BLaER1 treated with 17β-estradiol and CSF1 and Interleukin-3, amounts not matched to agents 10 nM and 100 nM (cell line): ENCODE measurements at regions not wholly inside any gene's neighbourhood (a gene's known extent, or its start where the extent isn't known, plus 50 kb on each side); places are given as distances from the start of the nearest gene placed in this dataset.
A peak's percentile ranks its signal among the peaks of the same experiment; 100 is the strongest.

Experiments used
- H3K27ac ChIP-seq, 11 experiments: shearing (Covaris generic); formaldehyde crosslinking; 2 replicates each; pipeline ENCODE4 v1.8.1; 2022
- H3K27me3 ChIP-seq, 11 experiments: shearing (Covaris generic); formaldehyde crosslinking; 2 replicates each; pipeline ENCODE4 v1.8.1; 2022
- H3K36me3 ChIP-seq, 11 experiments: shearing (Covaris generic); formaldehyde crosslinking; 2 replicates each; pipeline ENCODE4 v1.8.1; 2022
- H3K4me1 ChIP-seq, 10 experiments: shearing (Covaris generic); formaldehyde crosslinking; 2 replicates each; pipeline ENCODE4 v1.8.1; 2022
- H3K4me2 ChIP-seq, 11 experiments: shearing (Covaris generic); formaldehyde crosslinking; 2 replicates each; pipeline ENCODE4 v1.8.1; 2022
- H3K4me3 ChIP-seq, 10 experiments: shearing (Covaris generic); formaldehyde crosslinking; 2 replicates each; pipeline ENCODE4 v1.8.1; 2022
- H3K9ac ChIP-seq, 11 experiments: shearing (Covaris generic); formaldehyde crosslinking; 2 replicates each; pipeline ENCODE4 v1.8.1; 2022
- H3K9me3 ChIP-seq, 11 experiments: shearing (Covaris generic); formaldehyde crosslinking; replicated peaks in 1 of 11; 2 replicates each; pipeline ENCODE4 v1.8.1; 2022
- H4K20me1 ChIP-seq, 11 experiments: shearing (Covaris generic); formaldehyde crosslinking; 2 replicates each; pipeline ENCODE4 v1.8.1; 2022
- Cebpa-rat ChIP-seq, 11 experiments: shearing (Covaris generic); IDR thresholded peaks; 2 replicates each; pipeline ENCODE4 v1.8.1; 2022

- peaks cover 41 to 76% (median 60%) of the 10 kb centered on the region in 10 experiments for H3K4me1 ChIP-seq
- H3K4me3 ChIP-seq: no peak overlapping the region
- no peaks in the 10 kb centered on the region for H3K36me3 ChIP-seq
- H3K27ac ChIP-seq: 0 out of 22 replicates have a peak overlapping the region, but pooled peaks of 1 of the 11 experiments have one; percentile 50
- H3K27me3 ChIP-seq: no peaks in the 10 kb centered on the region; a peak in 1 of 22 replicates
- TF ChIP-seq Cebpa-rat (IDR thresholded peaks at IDR 0.05): no peak
- H4K20me1 ChIP-seq: no peaks in the 10 kb centered on the region
- H3K9ac ChIP-seq: no peak overlapping the region
- H3K4me2 ChIP-seq: peak overlapping the region in 4 of 11 experiments; percentile 62 to 76 (median 69); a peak in 5 of 22 replicates
- peaks cover 0 to 12% (median 5%) of the 10 kb centered on the region in 11 experiments; a peak in 7 of 22 replicates for H3K9me3 ChIP-seq
These were observed 198.9 kb upstream of the SLC27A6 start for GRCh38 chr5:128766406-128766805.

DNA sequence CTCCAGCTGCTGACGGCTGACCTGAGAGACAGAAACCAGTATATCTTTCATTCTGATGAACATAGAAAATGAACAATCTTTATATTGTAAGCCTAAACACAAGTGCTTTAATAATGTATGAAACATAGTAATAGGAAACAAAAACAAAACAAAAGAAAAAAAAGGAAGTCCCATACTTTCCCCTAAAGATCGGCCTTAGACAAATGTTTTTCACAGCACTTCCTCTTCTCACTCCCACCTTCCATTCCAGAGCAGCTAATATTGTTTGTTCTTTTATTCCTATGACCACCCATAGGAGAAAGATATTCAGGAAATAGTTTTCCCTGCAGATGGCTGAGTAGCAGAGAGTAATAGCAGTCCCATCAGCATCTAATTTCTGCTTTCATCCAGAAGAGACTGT, 194.4 kb upstream of the SLC27A6 start:
- H3K9ac ChIP-seq: no peak overlapping the region; a peak in 1 of 22 replicates
- peaks cover 0 to 12% (median 5%) of the 10 kb centered on the region in 11 experiments; a peak in 7 of 22 replicates for H3K9me3 ChIP-seq
- peak overlapping the region in 10 of 11 experiments; percentile 21 to 72 (median 66); a peak in 19 of 22 replicates for H3K4me2 ChIP-seq
- peaks cover 24 to 55% (median 41%) of the 10 kb centered on the region in 10 experiments for H3K4me1 ChIP-seq
- no peak for TF ChIP-seq Cebpa-rat (IDR thresholded peaks at IDR 0.05)
- H3K27me3 ChIP-seq: peaks cover 0 to 6% (median 0%) of the 10 kb centered on the region in 11 experiments; a peak in 2 of 22 replicates
- no peaks in the 10 kb centered on the region for H3K36me3 ChIP-seq
- no peaks in the 10 kb centered on the region for H4K20me1 ChIP-seq
- no peak overlapping the region for H3K4me3 ChIP-seq
- peak overlapping the region in 7 of 11 experiments; percentile 34 to 83 (median 70); a peak in 13 of 22 replicates for H3K27ac ChIP-seq

- peaks cover 0 to 12% (median 5%) of the 10 kb centered on the region in 11 experiments; a peak in 7 of 22 replicates for H3K9me3 ChIP-seq
- H3K27me3 ChIP-seq: peaks cover 0 to 10% (median 0%) of the 10 kb centered on the region in 11 experiments; a peak in 2 of 22 replicates
- TF ChIP-seq Cebpa-rat (IDR thresholded peaks at IDR 0.05): no peak
- H3K36me3 ChIP-seq: no peaks in the 10 kb centered on the region
- no peak overlapping the region for H3K4me3 ChIP-seq
- peaks cover 22 to 45% (median 39%) of the 10 kb centered on the region in 10 experiments for H3K4me1 ChIP-seq
- no peak overlapping the region for H3K27ac ChIP-seq
- H3K9ac ChIP-seq: no peak overlapping the region
- no peaks in the 10 kb centered on the region for H4K20me1 ChIP-seq
- H3K4me2 ChIP-seq: no peak overlapping the region
These were observed 192.9 kb upstream of the SLC27A6 start for GRCh38 chr5:128772356-128772755.

DNA sequence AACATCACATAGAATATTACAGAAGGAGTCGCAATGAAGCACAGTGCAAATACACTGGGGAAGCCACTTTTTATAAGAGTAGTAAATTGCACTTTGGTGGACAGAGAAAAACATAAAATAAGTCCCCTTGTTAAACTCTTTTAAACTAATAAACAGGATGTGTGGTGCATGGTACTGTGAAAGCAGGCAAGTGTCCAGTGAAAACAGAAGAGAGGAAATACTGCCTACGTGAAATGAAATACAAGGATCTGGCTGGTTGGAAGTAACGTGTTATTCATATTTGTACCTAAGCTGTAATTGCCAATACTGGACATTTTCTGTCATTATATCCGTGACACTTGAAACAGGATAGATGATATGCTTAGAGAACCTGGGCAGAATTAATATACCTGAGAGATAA, 191.9 kb upstream of the SLC27A6 start:
- Histone ChIP-seq H3K9ac (no peak overlapping the region), H3K27me3 (peaks cover 0 to 10% (median 0%) of the 10 kb centered on the region in 11 experiments; a peak in 2 of 22 replicates), H4K20me1 (no peaks in the 10 kb centered on the region), H3K9me3 (peaks cover 0 to 7% (median 5%) of the 10 kb centered on the region in 11 experiments; a peak in 6 of 22 replicates), H3K4me3 (no peak overlapping the region), H3K4me1 (peaks cover 22 to 50% (median 40%) of the 10 kb centered on the region in 10 experiments), H3K36me3 (no peaks in the 10 kb centered on the region), H3K27ac (no peak overlapping the region), H3K4me2 (no peak overlapping the region; a peak in 1 of 22 replicates)
- TF ChIP-seq Cebpa-rat (IDR thresholded peaks at IDR 0.05): no peak

DNA sequence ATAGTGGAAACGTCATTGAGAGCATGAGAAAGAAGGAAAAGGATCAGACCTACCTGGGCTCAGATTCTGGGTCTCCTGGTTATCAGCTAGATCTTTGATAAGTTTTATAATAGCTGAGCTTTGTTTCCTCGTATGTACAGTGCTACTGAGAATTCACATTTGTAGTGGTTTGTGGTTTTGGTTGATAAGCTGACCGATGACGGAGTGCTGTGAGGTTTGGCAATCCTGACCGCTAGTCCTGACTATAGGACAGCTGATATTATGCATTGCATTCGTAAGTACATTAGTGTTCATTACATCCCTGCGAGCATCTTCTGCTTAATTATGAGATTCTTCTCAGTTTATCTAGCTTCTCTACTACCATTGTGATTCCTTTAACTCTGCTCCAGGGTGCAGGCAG, 190.7 kb upstream of the SLC27A6 start:
- no peaks in the 10 kb centered on the region for H3K36me3 ChIP-seq
- H3K27ac ChIP-seq: no peak overlapping the region
- no peak overlapping the region for H3K4me3 ChIP-seq
- peak in 3 of 11 experiments; percentile 15 to 39 (median 39); a peak in 1 of 22 replicates for TF ChIP-seq Cebpa-rat (IDR thresholded peaks at IDR 0.05)
- H3K4me1 ChIP-seq: peaks cover 17 to 50% (median 30%) of the 10 kb centered on the region in 10 experiments
- H3K9me3 ChIP-seq: no peaks in the 10 kb centered on the region
- H3K27me3 ChIP-seq: peaks cover 0 to 10% (median 0%) of the 10 kb centered on the region in 11 experiments; a peak in 2 of 22 replicates
- H3K9ac ChIP-seq: no peak overlapping the region
- peak overlapping the region; percentile 3 to 55 (median 44); a peak in 19 of 22 replicates for H3K4me2 ChIP-seq
- no peaks in the 10 kb centered on the region for H4K20me1 ChIP-seq

- no peak overlapping the region for H3K9ac ChIP-seq
- H3K27me3 ChIP-seq: peaks cover 0 to 10% (median 0%) of the 10 kb centered on the region in 11 experiments; a peak in 2 of 22 replicates
- no peak overlapping the region for H3K4me3 ChIP-seq
- peaks cover 8 to 40% (median 20%) of the 10 kb centered on the region in 10 experiments; a peak in 19 of 20 replicates for H3K4me1 ChIP-seq
- no peak overlapping the region for H3K27ac ChIP-seq
- no peaks in the 10 kb centered on the region for H3K9me3 ChIP-seq
- TF ChIP-seq Cebpa-rat (IDR thresholded peaks at IDR 0.05): no peak
- no peaks in the 10 kb centered on the region for H4K20me1 ChIP-seq
- H3K36me3 ChIP-seq: no peaks in the 10 kb centered on the region
- H3K4me2 ChIP-seq: no peak overlapping the region
These were observed 189.7 kb upstream of the SLC27A6 start for GRCh38 chr5:128775558-128775957.

- Histone ChIP-seq H3K27ac (no peak overlapping the region), H3K4me2 (no peak overlapping the region)
These were observed 188.2 kb upstream of the SLC27A6 start for GRCh38 chr5:128777052-128777451.

GRCh38 chr5:128778474-128778873, 186.8 kb upstream of the SLC27A6 start:
- H3K9ac ChIP-seq: no peak overlapping the region
- H3K4me2 ChIP-seq: no peak overlapping the region
- H3K27me3 ChIP-seq: peaks cover 0 to 10% (median 0%) of the 10 kb centered on the region in 11 experiments; a peak in 2 of 22 replicates
- peaks cover 0 to 26% (median 11%) of the 10 kb centered on the region in 10 experiments; a peak in 15 of 20 replicates for H3K4me1 ChIP-seq
- no peak overlapping the region for H3K4me3 ChIP-seq
- H3K27ac ChIP-seq: no peak overlapping the region
- H3K9me3 ChIP-seq: no peaks in the 10 kb centered on the region
- H4K20me1 ChIP-seq: no peaks in the 10 kb centered on the region
- no peak for TF ChIP-seq Cebpa-rat (IDR thresholded peaks at IDR 0.05)
- no peaks in the 10 kb centered on the region for H3K36me3 ChIP-seq

More at GRCh38 chr5:128777052-128777451, 188.2 kb upstream of the SLC27A6 start:
- Histone ChIP-seq H3K4me1 (peaks cover 0 to 26% (median 11%) of the 10 kb centered on the region in 10 experiments; a peak in 15 of 20 replicates), H3K9me3 (no peaks in the 10 kb centered on the region), H3K4me3 (no peak overlapping the region), H3K9ac (no peak overlapping the region), H4K20me1 (no peaks in the 10 kb centered on the region), H3K27me3 (peaks cover 0 to 10% (median 0%) of the 10 kb centered on the region in 11 experiments; a peak in 2 of 22 replicates), H3K36me3 (no peaks in the 10 kb centered on the region)
- TF ChIP-seq Cebpa-rat (IDR thresholded peaks at IDR 0.05): no peak

GRCh38 chr5:128782446-128782845, 182.8 kb upstream of the SLC27A6 start:
- Histone ChIP-seq H3K36me3 (no peaks in the 10 kb centered on the region), H3K27me3 (no peaks in the 10 kb centered on the region), H4K20me1 (no peaks in the 10 kb centered on the region), H3K9me3 (peaks cover 0 to 8% (median 5%) of the 10 kb centered on the region in 11 experiments; a peak in 12 of 22 replicates), H3K9ac (no peak overlapping the region), H3K4me2 (no peak overlapping the region), H3K4me3 (no peak overlapping the region), H3K27ac (no peak overlapping the region), H3K4me1 (0 out of 20 replicates have a peak, but pooled peaks cover 0 to 13% (median 0%) of the 10 kb centered on the region in 10 experiments)
- no peak for TF ChIP-seq Cebpa-rat (IDR thresholded peaks at IDR 0.05)
